Heart right ventricle (tissue), 16 donors: ENCODE measurements at regions not wholly inside any gene's neighbourhood (a gene's known extent, or its start where the extent isn't known, plus 50 kb on each side); places are given as distances from the start of the nearest gene placed in this dataset.

Experiments
- ATAC-seq, 8 donors: fragments of 200-7000 bp; cut with Tn5 transposase; one replicate each; pipeline ENCODE4 v1.9.1; 2020; ENCODE audit warnings: mild to moderate bottlenecking in 8 of 8, moderate library complexity in 8 of 8, moderate number of reproducible peaks in 1 of 8
- DNase-seq, 2 donors: peaks; one replicate each; pipeline ENCODE4 v3.0.0-alpha.2; 2020
- H3K27ac ChIP-seq, 10 donors: fragments of 200-600 bp; sonication (generic) in 2 of 10; one replicate each; pipeline versions ENCODE4 v1.5.0 to v1.8.0; 2020 to 2022; ENCODE audit warnings: mild to moderate bottlenecking in 3 of 10
- H3K27me3 ChIP-seq, 7 donors: fragments of 200-600 bp; one replicate each; pipeline ENCODE4 v1.8.0; 2021 to 2022; ENCODE audit warnings: mild to moderate bottlenecking in 2 of 7
- H3K36me3 ChIP-seq, 9 donors: fragments of 200-600 bp; sonication (generic) in 1 of 9; one replicate each; pipeline versions ENCODE4 v1.5.0 to v1.8.0; 2020 to 2022; ENCODE audit warnings: mild to moderate bottlenecking in 2 of 9
- H3K4me1 ChIP-seq, 9 donors: fragments of 200-600 bp; sonication (generic) in 1 of 9; one replicate each; pipeline versions ENCODE4 v1.5.0 to v1.8.0; 2020 to 2022; ENCODE audit warnings: mild to moderate bottlenecking in 4 of 9
- H3K4me3 ChIP-seq, 10 donors: fragments of 200-600 bp; sonication (generic) in 2 of 10; one replicate each; pipeline versions ENCODE4 v1.5.0 to v1.8.0; 2020 to 2022; ENCODE audit warnings: mild to moderate bottlenecking in 7 of 10, moderate library complexity in 2 of 10
- H3K9me3 ChIP-seq, 11 donors: fragments of 200-600 bp in 10 of 11; sonication (generic) in 2 of 11; one replicate each; pipeline versions ENCODE4 v1.5.0 to v1.8.0; 2013 to 2022; ENCODE audit warnings: mild to moderate bottlenecking in 2 of 11, control low read depth in 1 of 11, moderate library complexity in 1 of 11
- CTCF ChIP-seq, 9 donors: fragments of 200-600 bp; sonication (generic) in 2 of 9; IDR thresholded peaks; one replicate each; pipeline versions ENCODE4 v1.5.0 to v1.8.0; 2021 to 2022; ENCODE audit warnings: antibody characterized with exemption in 9 of 9, mild to moderate bottlenecking in 5 of 9, moderate library complexity in 1 of 9
- WGBS, 2 donors: extraction: QIAGEN DNeasy Blood & Tissue Kit; methylation state at CpG; one replicate each; pipeline ENCODE4 v1.1.7; 2013; ENCODE audit warnings: inconsistent platforms in 1 of 2; 5-methylcytosine and 5-hydroxymethylcytosine counted together
- intact Hi-C, 10 donors: fragments of 100-400 bp; cut with DNase I; formaldehyde crosslinking; loops; one replicate each; pipeline versions ENCODE4 v1.11.1 to v1.14.2; 2022
- donor health status: Arrhythmogenic right ventricular cardiomyopathy.
- donor health status: ischemic (EF 13 %, LVEDD 7.1; RV severe dilation, severe dysfunction).
- donor health status: healthy with polysubstance abuse.
- donor health status: DM: no; HTN: yes; CAD: no.
- donor health status: DM: no; HTN: no; CAD: no.
- donor health status: ischemic (EF 25% LVEDD 6.9; RV normal size, moderate dysfunction).
- donor health status: ischemic (EF 25% LVEDD 5.7; RV mildly dilated, moderate dysfunction).
- donor health status: healthy.
- donor health status: DM: yes; HTN: yes; CAD: no.
- donor health status: Ischemic cardiomyopathy.
- donor health status: ischemic (EF 35%, LVEDD 5.7; RV mildly dilated, moderate dysfunction).
- donor health status: nonischemic (EF 11% LVEDD 7.7; RV severe dilation, severe dysfunction).
- donor health status: DM: yes; HTN: yes; CAD: no.
- donor health status: PGD.
- donor health status: ischemic (EF 29% LVEDD 5.4; RV normal size, mild dysfunction).
- donor health status: nonischemic (EF 23%, LVEDD 6.1; RV moderate dilation, normal function).

GRCh38 chrX:113950081-113950678, 633.7 kb upstream of the HTR2C start:
- intact Hi-C loops = no loop called here
- H3K4me3 ChIP-seq = no peak overlapping the region
- no peaks in the 10 kb centered on the region for H3K36me3 ChIP-seq
- DNase-seq (no peak), ATAC-seq (no peak)
- no peaks in the 10 kb centered on the region for H3K4me1 ChIP-seq
- H3K27me3 ChIP-seq = peaks cover 0 to 16% (median 0%) of the 10 kb centered on the region in 7 donors
- 71 to 94% methylated on average over 5 of the region's 5 CpGs for WGBS, 2 donors
- H3K27ac ChIP-seq = no peak overlapping the region
- H3K9me3 ChIP-seq = peaks cover 0 to 15% (median 0%) of the 10 kb centered on the region in 11 donors
- no peak for TF ChIP-seq CTCF (IDR thresholded peaks at IDR 0.05)

- ATAC-seq (no peak), DNase-seq (no peak)
- H3K27ac ChIP-seq = no peak overlapping the region
- WGBS, 2 donors = 72 to 82% methylated on average over 1 of the region's 1 CpG
- no peak for TF ChIP-seq CTCF (IDR thresholded peaks at IDR 0.05)
- intact Hi-C loops = no loop called here
- H3K4me3 ChIP-seq = no peak overlapping the region
- no peaks in the 10 kb centered on the region for H3K4me1 ChIP-seq
- H3K36me3 ChIP-seq = no peaks in the 10 kb centered on the region
- H3K9me3 ChIP-seq = peaks cover 0 to 15% (median 0%) of the 10 kb centered on the region in 11 donors
- peaks cover 0 to 12% (median 0%) of the 10 kb centered on the region in 7 donors for H3K27me3 ChIP-seq
Measured at GRCh38 chrX:113947548-113947947, 636.3 kb upstream of the HTR2C start.

- intact Hi-C loops = no loop called here
- DNase-seq (no peak), ATAC-seq (no peak)
- Histone ChIP-seq H3K36me3 (no peaks in the 10 kb centered on the region), H3K4me1 (no peaks in the 10 kb centered on the region), H3K9me3 (no peaks in the 10 kb centered on the region), H3K4me3 (no peak overlapping the region), H3K27me3 (peaks cover 0 to 5% (median 0%) of the 10 kb centered on the region in 7 donors), H3K27ac (no peak overlapping the region)
- no peak for TF ChIP-seq CTCF (IDR thresholded peaks at IDR 0.05)
- 84 to 91% methylated on average over 2 of the region's 2 CpGs for WGBS, 2 donors
Measured at GRCh38 chrX:113935518-113935917, 648.4 kb upstream of the HTR2C start.

GRCh38 chrX:113933931-113934330, 650.0 kb upstream of the HTR2C start:
- intact Hi-C loops = no loop called here
- no peak for TF ChIP-seq CTCF (IDR thresholded peaks at IDR 0.05)
- Histone ChIP-seq H3K27me3 (peaks cover 0 to 10% (median 0%) of the 10 kb centered on the region in 7 donors), H3K4me3 (no peak overlapping the region), H3K27ac (no peak overlapping the region), H3K36me3 (no peaks in the 10 kb centered on the region), H3K4me1 (no peaks in the 10 kb centered on the region), H3K9me3 (peaks cover 0 to 2% (median 0%) of the 10 kb centered on the region in 11 donors)
- DNase-seq = no peak
- ATAC-seq = no peak
